ENCODE measurements at regions not wholly inside any gene's neighbourhood (a gene's known extent, or its start where the extent isn't known, plus 50 kb on each side); places are given as distances from the start of the nearest gene placed in this dataset.

DNA sequence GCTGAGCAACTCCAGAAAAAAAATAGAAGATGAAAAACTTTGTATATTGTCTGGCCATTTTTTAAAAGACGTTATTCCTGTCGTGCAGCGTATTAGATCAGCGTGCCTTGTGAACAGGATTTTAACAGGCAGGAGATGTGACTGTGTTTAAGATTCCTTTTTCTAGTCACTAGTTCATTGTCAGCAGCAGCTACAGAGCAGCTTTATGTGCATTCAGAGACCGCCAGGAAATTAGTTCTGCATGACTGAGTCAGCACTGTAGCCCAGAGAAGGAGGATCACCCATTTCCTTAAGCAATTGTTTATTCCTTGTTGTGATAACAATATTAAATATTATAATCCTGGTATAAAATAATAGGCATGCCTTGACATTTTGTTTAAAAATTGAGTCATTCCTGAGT, 75.4 kb upstream of the ADGRB3 start:
- TF ChIP-seq, protein P1, sequence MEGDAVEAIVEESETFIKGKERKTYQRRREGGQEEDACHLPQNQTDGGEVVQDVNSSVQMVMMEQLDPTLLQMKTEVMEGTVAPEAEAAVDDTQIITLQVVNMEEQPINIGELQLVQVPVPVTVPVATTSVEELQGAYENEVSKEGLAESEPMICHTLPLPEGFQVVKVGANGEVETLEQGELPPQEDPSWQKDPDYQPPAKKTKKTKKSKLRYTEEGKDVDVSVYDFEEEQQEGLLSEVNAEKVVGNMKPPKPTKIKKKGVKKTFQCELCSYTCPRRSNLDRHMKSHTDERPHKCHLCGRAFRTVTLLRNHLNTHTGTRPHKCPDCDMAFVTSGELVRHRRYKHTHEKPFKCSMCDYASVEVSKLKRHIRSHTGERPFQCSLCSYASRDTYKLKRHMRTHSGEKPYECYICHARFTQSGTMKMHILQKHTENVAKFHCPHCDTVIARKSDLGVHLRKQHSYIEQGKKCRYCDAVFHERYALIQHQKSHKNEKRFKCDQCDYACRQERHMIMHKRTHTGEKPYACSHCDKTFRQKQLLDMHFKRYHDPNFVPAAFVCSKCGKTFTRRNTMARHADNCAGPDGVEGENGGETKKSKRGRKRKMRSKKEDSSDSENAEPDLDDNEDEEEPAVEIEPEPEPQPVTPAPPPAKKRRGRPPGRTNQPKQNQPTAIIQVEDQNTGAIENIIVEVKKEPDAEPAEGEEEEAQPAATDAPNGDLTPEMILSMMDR (IDR thresholded peaks at IDR 0.05; ENCODE audit: borderline replicate concordance, extremely low read depth, low read length, poor library complexity, severe bottlenecking), result no peak
- TF ChIP-seq EZH2 (IDR thresholded peaks at IDR 0.05; ENCODE audit: borderline replicate concordance, low read depth, low read length, severe bottlenecking), result no peak
